NT2/D1 (cell line): ENCODE measurements at regions not wholly inside any gene's neighbourhood (a gene's known extent, or its start where the extent isn't known, plus 50 kb on each side); places are given as distances from the start of the nearest gene placed in this dataset.

Experiments used
- DNase-seq: peaks from one replicate; pipeline ENCODE4 v3.0.0-alpha.2; 2011; ENCODE audit warnings: low read depth, low spot score
- H3K27me3 ChIP-seq: 2 replicates; pipeline ENCODE4 v1.6.0; 2011; ENCODE audit warnings: mild to moderate bottlenecking; ENCODE audit not compliant: insufficient read length, insufficient read depth
- H3K36me3 ChIP-seq: 2 replicates; pipeline ENCODE4 v1.6.1; 2011; ENCODE audit warnings: mild to moderate bottlenecking, low read length, mixed read lengths; ENCODE audit not compliant: insufficient read depth, insufficient read length
- H3K4me1 ChIP-seq: 2 replicates; pipeline ENCODE4 v1.5.1; 2011; ENCODE audit not compliant: insufficient read depth, insufficient read length
- H3K4me3 ChIP-seq: 2 replicates; pipeline ENCODE4 v1.5.1; 2011; ENCODE audit warnings: low read depth; ENCODE audit not compliant: insufficient read length
- H3K9ac ChIP-seq: 2 replicates; pipeline ENCODE4 v1.6.0; 2011; ENCODE audit warnings: low read depth; ENCODE audit not compliant: insufficient read length
- H3K9me3 ChIP-seq: 2 replicates; pipeline ENCODE4 v1.5.1; 2011; ENCODE audit warnings: mild to moderate bottlenecking, low read length; ENCODE audit not compliant: insufficient read depth
- SUZ12 ChIP-seq: IDR thresholded peaks from 2 replicates; pipeline ENCODE4 v1.6.1; 2011; ENCODE audit not compliant: insufficient read length, insufficient read depth; ENCODE audit errors: extremely low read depth
- YY1 ChIP-seq: IDR thresholded peaks from 2 replicates; pipeline ENCODE4 v1.6.1; 2011; ENCODE audit not compliant: insufficient read length, insufficient read depth
- ZNF274 ChIP-seq: IDR thresholded peaks from 2 replicates; pipeline ENCODE4 v1.6.1; 2011; ENCODE audit warnings: mild to moderate bottlenecking, low read depth, low read length

DNA sequence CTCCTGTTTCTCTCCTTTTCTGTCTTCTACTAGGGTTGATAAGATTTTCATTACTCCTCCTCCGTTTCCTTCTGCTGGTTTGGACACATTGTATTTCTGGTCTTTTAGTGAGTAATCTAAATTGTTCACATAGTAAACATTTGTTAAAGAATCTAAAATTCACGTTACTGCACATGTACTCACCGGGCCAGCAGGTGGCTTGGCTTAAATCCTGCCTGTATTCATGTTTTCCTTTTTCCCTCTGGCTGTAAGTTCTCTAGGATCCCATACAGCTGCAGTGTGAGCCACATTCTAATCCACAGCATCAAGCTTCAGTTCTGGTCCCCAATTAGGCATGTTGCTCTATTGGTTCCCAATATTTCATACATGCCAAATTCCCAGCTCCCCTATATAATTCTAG is 958.3 kb downstream of the ADGRL2 start:
- Histone ChIP-seq H3K4me3 (no peak overlapping the region), H3K4me1 (no peaks in the 10 kb centered on the region), H3K9ac (no peak overlapping the region), H3K36me3 (no peaks in the 10 kb centered on the region), H3K27me3 (no peaks in the 10 kb centered on the region), H3K9me3 (no peaks in the 10 kb centered on the region)
- no peak for DNase-seq
- no peak for TF ChIP-seq YY1
- TF ChIP-seq SUZ12: no peak
- TF ChIP-seq ZNF274: no peak

DNA sequence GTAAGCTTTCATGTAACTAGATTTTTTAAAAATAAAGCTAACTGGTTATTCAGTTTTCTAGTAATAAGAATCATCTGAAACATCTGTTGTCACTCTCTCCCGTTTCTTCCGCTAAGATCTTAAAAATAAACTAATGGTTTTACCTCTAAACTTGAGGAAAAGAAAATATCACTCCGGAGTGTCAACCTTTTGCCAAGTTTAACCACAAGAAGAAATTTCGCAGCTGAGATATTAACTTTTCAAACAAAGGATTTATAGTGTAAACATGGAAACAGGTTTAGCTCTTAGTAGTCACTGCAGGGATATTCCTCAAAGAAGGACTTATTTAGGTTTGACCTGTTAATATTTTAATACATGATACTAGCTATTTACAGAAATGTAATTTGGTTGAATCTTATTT is 954.9 kb downstream of the ADGRL2 start:
- Histone ChIP-seq H3K9me3 (no peaks in the 10 kb centered on the region), H3K36me3 (no peaks in the 10 kb centered on the region), H3K4me3 (no peak overlapping the region), H3K27me3 (no peaks in the 10 kb centered on the region), H3K4me1 (no peaks in the 10 kb centered on the region), H3K9ac (no peak overlapping the region)
- DNase-seq: no peak
- TF ChIP-seq SUZ12 (no peak), ZNF274 (no peak), YY1 (no peak)

DNA sequence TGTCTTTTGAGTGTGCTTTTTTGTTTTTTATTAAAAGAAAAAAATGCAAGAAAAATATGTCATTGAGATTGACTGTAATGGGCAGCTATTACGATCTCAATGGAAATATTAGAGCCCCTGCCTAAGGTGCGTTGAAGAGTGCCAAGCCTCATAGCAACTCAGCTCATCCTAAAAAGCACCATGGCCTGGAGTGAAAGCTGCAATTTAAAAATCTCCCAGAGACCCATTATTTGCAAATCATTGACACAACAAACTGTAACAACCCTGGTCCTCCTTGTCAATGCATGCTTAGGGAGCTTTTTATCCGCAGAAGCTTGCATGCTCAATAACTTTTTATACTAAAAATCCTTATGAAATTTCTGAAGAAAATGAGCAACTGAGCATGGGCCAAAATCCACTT is 954.5 kb downstream of the ADGRL2 start:
- TF ChIP-seq SUZ12: no peak
- no peak for TF ChIP-seq ZNF274
- no peak for TF ChIP-seq YY1
- DNase-seq: no peak
- Histone ChIP-seq H3K4me1 (no peaks in the 10 kb centered on the region), H3K4me3 (no peak overlapping the region), H3K36me3 (no peaks in the 10 kb centered on the region), H3K9ac (no peak overlapping the region), H3K27me3 (no peaks in the 10 kb centered on the region), H3K9me3 (no peaks in the 10 kb centered on the region)

DNA sequence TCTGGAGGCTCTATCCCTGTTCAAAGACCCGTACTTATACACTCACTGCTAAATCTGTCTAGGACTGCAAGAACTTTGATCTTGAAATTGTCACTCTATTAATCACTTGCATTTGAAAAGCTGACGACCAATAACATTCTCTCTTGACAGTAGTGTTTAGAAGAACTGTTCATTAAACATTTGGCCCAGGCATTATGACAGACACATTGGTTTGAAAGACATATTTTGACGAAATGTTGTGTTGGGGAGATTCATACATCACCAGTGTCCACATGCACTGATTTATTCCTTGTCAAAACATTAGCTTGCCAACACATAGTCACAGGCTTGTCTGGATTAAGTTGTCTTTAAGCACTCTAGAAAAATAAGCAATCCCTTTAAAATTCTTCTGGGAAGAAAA is 951.3 kb downstream of the ADGRL2 start:
- TF ChIP-seq YY1 (no peak), ZNF274 (no peak), SUZ12 (no peak)
- Histone ChIP-seq H3K9ac (no peak overlapping the region), H3K4me3 (no peak overlapping the region), H3K4me1 (no peaks in the 10 kb centered on the region), H3K27me3 (no peaks in the 10 kb centered on the region), H3K36me3 (no peaks in the 10 kb centered on the region), H3K9me3 (no peaks in the 10 kb centered on the region)
- no peak for DNase-seq

DNA sequence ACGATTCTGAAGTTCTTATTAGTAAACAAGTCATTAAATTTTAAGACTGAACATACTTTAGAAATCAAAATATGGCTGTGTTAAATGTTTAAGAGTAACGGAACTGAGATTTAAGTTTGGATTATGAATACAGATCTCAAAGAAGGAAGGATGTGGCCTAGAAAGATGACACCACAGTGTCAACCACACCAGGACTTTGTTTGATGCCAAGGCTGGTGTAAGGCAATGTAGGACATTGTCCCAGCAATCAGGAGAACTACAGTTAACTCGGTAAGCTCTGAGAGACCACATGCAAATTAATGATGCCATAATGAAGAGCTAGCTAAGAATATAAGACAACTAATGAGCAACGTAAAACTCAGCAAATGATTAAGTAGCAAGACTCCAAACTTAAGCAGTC is 932.9 kb downstream of the ADGRL2 start:
- Histone ChIP-seq H3K4me1 (no peaks in the 10 kb centered on the region), H3K36me3 (no peaks in the 10 kb centered on the region), H3K9me3 (peaks cover 16% of the 10 kb centered on the region; the same call in 1 of the 2 replicates), H3K9ac (no peak overlapping the region), H3K27me3 (no peaks in the 10 kb centered on the region), H3K4me3 (no peak overlapping the region)
- DNase-seq: no peak
- TF ChIP-seq YY1: no peak
- no peak for TF ChIP-seq SUZ12
- no peak for TF ChIP-seq ZNF274

DNA sequence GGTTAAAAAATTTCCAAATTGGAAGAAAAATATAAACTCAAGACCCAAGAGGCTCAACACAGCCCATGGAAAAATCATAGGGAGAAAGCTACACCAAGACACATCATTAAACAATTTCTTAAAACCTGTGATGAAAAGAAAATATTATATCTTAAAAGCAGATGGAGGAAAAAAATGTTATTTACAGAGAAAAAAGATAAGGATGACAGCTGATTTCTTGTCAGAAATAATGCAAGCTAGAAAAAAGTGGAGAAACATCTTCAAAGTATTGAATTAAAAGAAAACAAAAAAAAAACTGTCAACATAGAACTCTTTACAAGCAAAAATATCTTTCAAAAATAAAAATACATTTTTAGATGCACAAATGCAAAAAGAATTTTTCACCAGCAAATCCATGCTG is 930.5 kb downstream of the ADGRL2 start:
- H3K9me3 ChIP-seq: peaks cover 16% of the 10 kb centered on the region; the same call in 1 of the 2 replicates
- H3K9ac ChIP-seq: no peak overlapping the region
- H3K27me3 ChIP-seq: no peaks in the 10 kb centered on the region
- no peak overlapping the region for H3K4me3 ChIP-seq
- no peaks in the 10 kb centered on the region for H3K36me3 ChIP-seq
- H3K4me1 ChIP-seq: no peaks in the 10 kb centered on the region
- no peak for DNase-seq
- TF ChIP-seq YY1 (no peak), ZNF274 (no peak), SUZ12 (no peak)

DNA sequence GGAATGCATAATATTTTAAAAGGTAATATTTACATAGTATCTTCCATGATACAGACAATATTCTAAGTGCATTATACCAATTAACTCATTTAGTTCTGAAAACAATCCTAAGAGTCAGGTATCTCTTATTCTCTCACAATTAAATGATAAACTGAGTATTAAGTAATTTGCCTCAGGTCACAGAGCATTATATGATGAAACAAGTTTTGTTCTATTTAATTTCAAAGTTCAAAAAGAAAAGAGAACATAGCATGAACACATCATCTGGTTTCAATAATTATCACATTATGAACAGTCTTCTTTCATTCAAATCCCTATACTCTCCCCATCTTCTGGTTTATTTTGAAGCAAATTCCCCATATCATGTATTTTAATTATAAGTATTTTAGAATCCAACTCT is 927.5 kb downstream of the ADGRL2 start:
- Histone ChIP-seq H3K27me3 (no peaks in the 10 kb centered on the region), H3K4me1 (no peaks in the 10 kb centered on the region), H3K36me3 (no peaks in the 10 kb centered on the region), H3K9ac (no peak overlapping the region), H3K4me3 (no peak overlapping the region), H3K9me3 (peaks cover 16% of the 10 kb centered on the region; the same call in 1 of the 2 replicates)
- DNase-seq: no peak
- no peak for TF ChIP-seq ZNF274
- no peak for TF ChIP-seq SUZ12
- TF ChIP-seq YY1: no peak

DNA sequence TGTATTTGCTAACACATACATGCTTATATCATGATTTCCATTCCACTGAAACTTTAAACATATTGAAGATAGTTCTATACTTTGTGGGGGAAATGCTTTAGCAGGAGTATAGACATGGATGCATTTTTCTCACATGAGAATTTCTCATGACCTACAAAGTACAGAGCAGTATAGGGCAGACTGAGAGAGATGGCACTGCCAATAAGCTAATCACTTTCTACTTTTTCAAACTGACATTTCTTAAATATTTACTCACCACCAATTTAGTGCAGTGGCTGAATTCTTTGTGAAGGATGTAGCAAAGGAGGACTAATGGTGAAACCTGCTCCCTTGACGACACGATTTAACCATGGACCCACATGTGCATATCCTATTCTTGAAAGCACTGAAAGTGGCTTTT is 923.5 kb downstream of the ADGRL2 start:
- DNase-seq: no peak

More for the DNA sequence above, 923.5 kb downstream of the ADGRL2 start:
- H3K4me1 ChIP-seq: no peaks in the 10 kb centered on the region
- TF ChIP-seq YY1 (no peak), SUZ12 (no peak), ZNF274 (no peak)
- H3K4me3 ChIP-seq: no peak overlapping the region
- no peaks in the 10 kb centered on the region for H3K9me3 ChIP-seq
- H3K36me3 ChIP-seq: no peaks in the 10 kb centered on the region
- no peak overlapping the region for H3K9ac ChIP-seq
- no peaks in the 10 kb centered on the region for H3K27me3 ChIP-seq
